SK-N-SH (cell line): ENCODE measurements at regions not wholly inside any gene's neighbourhood (a gene's known extent, or its start where the extent isn't known, plus 50 kb on each side); places are given as distances from the start of the nearest gene placed in this dataset.
"Not testable (repeated sequence)": the region's sequence is repeated elsewhere in the genome, so short reads cannot be mapped to it uniquely, and the experiment has no call there.

Experiments
- CHD2 ChIP-seq: fragments of 150-350 bp; IDR thresholded peaks from 2 replicates; pipeline ENCODE4 v1.6.1; 2018; ENCODE audit warnings: low read length; ENCODE audit not compliant: partially characterized antibody
- FOSL2 ChIP-seq: IDR thresholded peaks from 2 replicates; pipeline ENCODE4 v1.4.0; 2012; ENCODE audit warnings: low read depth, mild to moderate bottlenecking, moderate library complexity, borderline replicate concordance
- JUND ChIP-seq: IDR thresholded peaks from 2 replicates; pipeline ENCODE4 v1.4.0; 2012
- SIN3A ChIP-seq: IDR thresholded peaks from 2 replicates; pipeline ENCODE4 v1.6.1; 2012; ENCODE audit warnings: low read depth, mild to moderate bottlenecking, low read length, moderate library complexity, borderline replicate concordance
- SMC3 ChIP-seq: IDR thresholded peaks from 2 replicates; pipeline ENCODE4 v1.6.1; 2012; ENCODE audit warnings: low read depth, low read length, improper control_type of control experiment
- YY1 ChIP-seq: IDR thresholded peaks from 2 replicates; pipeline ENCODE4 v1.4.0; 2012; ENCODE audit warnings: low read depth, mild to moderate bottlenecking
- TF ChIP-seq, protein P1 (sequence below): fragments of 200-600 bp; sonication (generic); IDR thresholded peaks from 2 replicates; pipeline ENCODE4 v1.6.1; 2017; ENCODE audit warnings: antibody characterized with exemption, mild to moderate bottlenecking, moderate library complexity
- TF ChIP-seq, protein P2 (sequence below): fragments of 150-350 bp; IDR thresholded peaks from 2 replicates; pipeline ENCODE4 v1.6.1; 2016; ENCODE audit warnings: mild to moderate bottlenecking, low read depth, low read length

DNA sequence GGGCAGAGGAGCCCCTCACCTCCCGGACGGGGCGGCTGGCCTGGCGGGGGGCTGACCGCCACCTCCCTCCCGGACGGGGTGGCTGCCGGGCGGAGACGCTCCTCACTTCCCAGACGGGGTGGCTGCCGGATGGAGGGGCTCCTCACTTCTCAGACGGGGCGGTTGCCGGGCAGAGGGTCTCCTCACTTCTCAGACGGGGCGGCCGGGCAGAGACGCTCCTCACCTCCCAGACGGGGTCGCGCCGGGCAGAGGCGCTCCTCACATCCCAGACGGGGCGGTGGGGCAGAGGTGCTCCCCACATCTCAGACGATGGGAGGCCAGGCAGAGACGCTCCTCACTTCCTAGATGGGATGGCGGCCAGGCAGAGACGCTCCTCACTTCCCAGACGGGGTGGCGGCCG, 1615.9 kb upstream of the C9orf72 start:
- TF ChIP-seq FOSL2, CHD2, SIN3A, JUND, SMC3, YY1: not testable (repeated sequence)
- TF ChIP-seq, protein P1, sequence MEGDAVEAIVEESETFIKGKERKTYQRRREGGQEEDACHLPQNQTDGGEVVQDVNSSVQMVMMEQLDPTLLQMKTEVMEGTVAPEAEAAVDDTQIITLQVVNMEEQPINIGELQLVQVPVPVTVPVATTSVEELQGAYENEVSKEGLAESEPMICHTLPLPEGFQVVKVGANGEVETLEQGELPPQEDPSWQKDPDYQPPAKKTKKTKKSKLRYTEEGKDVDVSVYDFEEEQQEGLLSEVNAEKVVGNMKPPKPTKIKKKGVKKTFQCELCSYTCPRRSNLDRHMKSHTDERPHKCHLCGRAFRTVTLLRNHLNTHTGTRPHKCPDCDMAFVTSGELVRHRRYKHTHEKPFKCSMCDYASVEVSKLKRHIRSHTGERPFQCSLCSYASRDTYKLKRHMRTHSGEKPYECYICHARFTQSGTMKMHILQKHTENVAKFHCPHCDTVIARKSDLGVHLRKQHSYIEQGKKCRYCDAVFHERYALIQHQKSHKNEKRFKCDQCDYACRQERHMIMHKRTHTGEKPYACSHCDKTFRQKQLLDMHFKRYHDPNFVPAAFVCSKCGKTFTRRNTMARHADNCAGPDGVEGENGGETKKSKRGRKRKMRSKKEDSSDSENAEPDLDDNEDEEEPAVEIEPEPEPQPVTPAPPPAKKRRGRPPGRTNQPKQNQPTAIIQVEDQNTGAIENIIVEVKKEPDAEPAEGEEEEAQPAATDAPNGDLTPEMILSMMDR, result not testable (repeated sequence)
- TF ChIP-seq, protein P2, sequence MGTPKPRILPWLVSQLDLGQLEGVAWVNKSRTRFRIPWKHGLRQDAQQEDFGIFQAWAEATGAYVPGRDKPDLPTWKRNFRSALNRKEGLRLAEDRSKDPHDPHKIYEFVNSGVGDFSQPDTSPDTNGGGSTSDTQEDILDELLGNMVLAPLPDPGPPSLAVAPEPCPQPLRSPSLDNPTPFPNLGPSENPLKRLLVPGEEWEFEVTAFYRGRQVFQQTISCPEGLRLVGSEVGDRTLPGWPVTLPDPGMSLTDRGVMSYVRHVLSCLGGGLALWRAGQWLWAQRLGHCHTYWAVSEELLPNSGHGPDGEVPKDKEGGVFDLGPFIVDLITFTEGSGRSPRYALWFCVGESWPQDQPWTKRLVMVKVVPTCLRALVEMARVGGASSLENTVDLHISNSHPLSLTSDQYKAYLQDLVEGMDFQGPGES, result not testable (repeated sequence)
